ENCODE measurements at regions not wholly inside any gene's neighbourhood (a gene's known extent, or its start where the extent isn't known, plus 50 kb on each side); places are given as distances from the start of the nearest gene placed in this dataset.

DNA sequence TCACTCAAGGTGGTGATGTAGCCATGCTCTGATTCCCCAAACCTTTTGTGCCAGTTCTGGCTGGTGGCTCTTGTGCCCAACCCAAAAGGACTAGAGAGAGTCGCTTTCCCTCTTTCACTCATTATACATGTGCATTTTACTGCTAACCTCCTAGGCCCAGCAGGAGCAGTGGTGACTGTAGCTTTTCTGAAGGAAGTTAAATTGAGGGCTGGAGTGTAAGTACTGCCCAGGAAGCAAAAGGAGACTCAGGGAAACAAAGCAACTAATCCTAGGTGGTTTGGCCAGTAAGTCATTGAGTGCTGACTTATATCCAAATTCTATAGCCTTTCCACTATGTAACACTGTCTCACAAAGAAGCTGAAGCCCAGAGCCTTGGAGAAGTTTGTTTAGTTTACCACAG is 194.4 kb upstream of the ZNF462 start:
- DNase-seq (ENCODE audit: low read depth) = no peak
- no peak overlapping the region for H3K4me3 ChIP-seq (ENCODE audit: low read depth, low read length)
- TF ChIP-seq, protein P1, sequence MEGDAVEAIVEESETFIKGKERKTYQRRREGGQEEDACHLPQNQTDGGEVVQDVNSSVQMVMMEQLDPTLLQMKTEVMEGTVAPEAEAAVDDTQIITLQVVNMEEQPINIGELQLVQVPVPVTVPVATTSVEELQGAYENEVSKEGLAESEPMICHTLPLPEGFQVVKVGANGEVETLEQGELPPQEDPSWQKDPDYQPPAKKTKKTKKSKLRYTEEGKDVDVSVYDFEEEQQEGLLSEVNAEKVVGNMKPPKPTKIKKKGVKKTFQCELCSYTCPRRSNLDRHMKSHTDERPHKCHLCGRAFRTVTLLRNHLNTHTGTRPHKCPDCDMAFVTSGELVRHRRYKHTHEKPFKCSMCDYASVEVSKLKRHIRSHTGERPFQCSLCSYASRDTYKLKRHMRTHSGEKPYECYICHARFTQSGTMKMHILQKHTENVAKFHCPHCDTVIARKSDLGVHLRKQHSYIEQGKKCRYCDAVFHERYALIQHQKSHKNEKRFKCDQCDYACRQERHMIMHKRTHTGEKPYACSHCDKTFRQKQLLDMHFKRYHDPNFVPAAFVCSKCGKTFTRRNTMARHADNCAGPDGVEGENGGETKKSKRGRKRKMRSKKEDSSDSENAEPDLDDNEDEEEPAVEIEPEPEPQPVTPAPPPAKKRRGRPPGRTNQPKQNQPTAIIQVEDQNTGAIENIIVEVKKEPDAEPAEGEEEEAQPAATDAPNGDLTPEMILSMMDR (IDR thresholded peaks at IDR 0.05; ENCODE audit: insufficient read depth, low read depth, low read length, missing control alignments) = no peak

DNA sequence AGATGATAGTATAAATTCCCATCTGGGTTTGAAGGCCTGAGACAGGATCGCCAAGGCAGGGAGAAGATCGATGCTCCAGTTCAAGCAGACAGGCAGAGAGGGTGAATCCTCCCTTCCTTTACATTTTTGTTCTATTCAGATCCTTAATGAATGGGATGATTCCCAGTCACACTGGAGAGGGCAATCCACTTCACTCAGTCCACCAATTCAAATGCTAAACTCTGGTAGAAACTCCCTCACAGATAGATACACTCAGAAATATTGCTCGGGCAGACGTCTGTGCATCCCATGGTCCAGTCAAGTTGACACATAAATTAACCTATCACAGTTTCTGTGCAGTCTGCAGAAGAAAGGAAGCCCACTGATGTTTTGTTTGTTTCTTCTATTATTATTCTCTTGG is 193.1 kb upstream of the ZNF462 start:
- DNase-seq (ENCODE audit: low read depth) = no peak
- H3K4me3 ChIP-seq (ENCODE audit: low read depth, low read length) = no peak overlapping the region
- TF ChIP-seq, protein P1 (IDR thresholded peaks at IDR 0.05; ENCODE audit: insufficient read depth, low read depth, low read length, missing control alignments) = no peak

DNA sequence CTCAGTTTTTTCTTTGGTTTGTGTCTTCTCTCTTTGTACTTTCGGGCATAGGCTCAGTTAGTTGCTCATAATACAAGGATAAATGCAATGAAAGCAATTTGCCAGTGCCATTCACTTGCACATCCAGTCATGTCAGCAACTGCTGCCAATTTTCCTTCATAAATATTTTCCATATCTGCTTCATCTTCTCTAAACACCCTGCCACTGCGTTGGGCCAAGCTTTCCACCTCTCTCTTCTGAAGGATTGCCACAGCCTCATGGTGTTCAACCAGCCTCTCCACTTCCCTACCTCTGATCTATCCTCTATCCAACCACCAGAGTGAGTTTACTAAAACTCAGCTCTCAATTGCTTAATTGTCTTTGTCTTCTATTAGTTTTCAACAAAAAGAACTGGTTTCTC is 192.5 kb upstream of the ZNF462 start:
- no peak for DNase-seq (ENCODE audit: low read depth)
- TF ChIP-seq, protein P1 (IDR thresholded peaks at IDR 0.05; ENCODE audit: insufficient read depth, low read depth, low read length, missing control alignments) = no peak

DNA sequence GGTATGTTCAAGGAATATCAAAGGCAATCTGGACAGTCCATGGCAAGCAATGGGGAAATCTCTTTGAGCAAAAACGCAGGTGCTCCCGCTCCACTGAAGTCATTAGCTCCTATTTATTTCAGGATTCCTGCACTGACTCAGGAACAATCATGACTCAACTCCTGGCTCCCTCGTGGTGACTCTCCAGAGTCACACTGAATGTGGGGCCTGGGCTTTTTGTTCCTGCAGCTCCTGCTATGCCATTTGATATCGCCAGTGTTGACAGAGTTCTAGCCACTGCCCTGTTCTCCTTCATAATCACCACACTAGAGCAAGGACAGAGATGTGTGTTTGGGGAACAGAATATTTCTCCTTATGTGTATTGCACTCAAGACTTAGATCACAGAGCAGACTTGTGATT is 187.2 kb upstream of the ZNF462 start:
- TF ChIP-seq, protein P1 (IDR thresholded peaks at IDR 0.05; ENCODE audit: insufficient read depth, low read depth, low read length, missing control alignments) = no peak
- DNase-seq (ENCODE audit: low read depth) = no peak
- H3K4me3 ChIP-seq (ENCODE audit: low read depth, low read length) = no peak overlapping the region

More for the DNA sequence above, 192.5 kb upstream of the ZNF462 start:
- no peak overlapping the region for H3K4me3 ChIP-seq (ENCODE audit: low read depth, low read length)

DNA sequence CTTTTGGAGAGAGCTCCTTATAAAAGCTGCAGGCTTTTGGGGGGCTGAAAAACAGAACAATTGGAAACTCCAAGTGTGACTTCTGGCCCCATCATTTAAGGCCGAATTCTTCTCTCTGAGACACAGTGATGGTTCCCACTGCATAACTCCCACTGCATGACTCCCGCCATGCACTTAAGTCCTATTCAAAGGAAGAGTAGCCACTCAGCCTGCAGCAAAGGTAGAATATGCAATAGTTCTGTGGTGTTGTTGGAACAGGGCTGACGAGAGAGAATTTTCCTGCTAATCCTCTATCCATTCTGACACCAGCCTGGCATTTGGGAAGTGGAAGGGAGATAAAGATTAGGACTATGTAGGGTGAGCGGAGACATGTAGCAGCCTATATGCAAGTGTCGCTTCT is 185.6 kb upstream of the ZNF462 start:
- no peak overlapping the region for H3K4me3 ChIP-seq (ENCODE audit: low read depth, low read length)
- TF ChIP-seq, protein P1 (IDR thresholded peaks at IDR 0.05; ENCODE audit: insufficient read depth, low read depth, low read length, missing control alignments) = no peak
- no peak for DNase-seq (ENCODE audit: low read depth)

DNA sequence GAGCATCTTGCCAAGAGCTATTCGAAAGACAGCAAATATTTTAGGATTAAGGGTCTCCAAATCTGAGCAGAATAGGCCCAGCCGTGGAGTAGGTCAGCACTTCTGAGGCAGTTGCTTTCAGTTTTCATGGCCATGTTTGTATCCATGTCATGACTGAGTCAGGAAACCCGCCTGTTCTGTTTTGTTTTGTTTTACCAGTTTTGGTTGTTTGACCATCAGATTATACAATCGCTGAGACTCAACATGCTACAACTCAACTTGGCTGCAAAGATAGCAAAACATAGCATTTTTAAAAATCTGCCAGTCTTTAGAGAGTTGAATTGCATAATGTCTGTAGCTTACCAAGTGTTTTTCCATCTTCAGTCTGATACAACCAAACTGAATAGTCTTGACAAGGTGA is 185.1 kb upstream of the ZNF462 start:
- no peak for DNase-seq (ENCODE audit: low read depth)
- H3K4me3 ChIP-seq (ENCODE audit: low read depth, low read length) = no peak overlapping the region
- TF ChIP-seq, protein P1 (IDR thresholded peaks at IDR 0.05; ENCODE audit: insufficient read depth, low read depth, low read length, missing control alignments) = no peak

DNA sequence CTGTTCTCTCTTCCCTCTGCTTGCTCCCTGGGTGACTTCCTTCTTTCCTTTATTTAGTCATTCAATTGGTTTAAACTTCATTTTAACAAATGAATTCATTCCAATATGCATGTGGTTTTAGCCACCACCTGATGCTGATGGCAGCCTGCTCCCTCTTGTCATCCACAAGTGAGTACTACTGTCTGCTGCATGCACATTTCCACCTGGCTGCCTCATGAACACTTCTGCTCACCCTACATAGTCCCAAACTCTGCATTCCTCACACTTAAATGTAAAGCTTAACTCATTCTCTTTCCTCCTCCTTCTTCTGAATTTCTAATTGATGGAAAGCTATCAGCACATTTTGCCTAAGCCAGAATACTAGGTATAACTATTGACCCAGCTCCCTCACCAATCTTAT is 184.7 kb upstream of the ZNF462 start:
- DNase-seq (ENCODE audit: low read depth) = no peak

More for the DNA sequence above, 184.7 kb upstream of the ZNF462 start:
- TF ChIP-seq, protein P1 (IDR thresholded peaks at IDR 0.05; ENCODE audit: insufficient read depth, low read depth, low read length, missing control alignments) = no peak
- no peak overlapping the region for H3K4me3 ChIP-seq (ENCODE audit: low read depth, low read length)

All from GM12865 (cell line).